Brain microvascular endothelial cell (primary cell): ENCODE measurements at regions not wholly inside any gene's neighbourhood (a gene's known extent, or its start where the extent isn't known, plus 50 kb on each side); places are given as distances from the start of the nearest gene placed in this dataset.

Source experiments
- DNase-seq: peaks from one replicate; pipeline ENCODE4 v3.0.0-alpha.2; 2020
- H3K27ac ChIP-seq: fragments of 250-450 bp; sonication (Bioruptor Pico); 2 replicates; pipeline ENCODE4 v1.5.1; 2020; ENCODE audit warnings: mild to moderate bottlenecking, moderate library complexity
- H3K27me3 ChIP-seq: fragments of 250-450 bp; sonication (Bioruptor Pico); replicated peaks from 2 replicates; pipeline ENCODE4 v1.5.1; 2020; ENCODE audit warnings: mild to moderate bottlenecking
- H3K36me3 ChIP-seq: fragments of 250-450 bp; sonication (Bioruptor Pico); replicated peaks from 2 replicates; pipeline ENCODE4 v1.5.1; 2020; ENCODE audit warnings: mild to moderate bottlenecking
- H3K4me3 ChIP-seq: 2 replicates; pipeline ENCODE4 v1.5.1; 2011; ENCODE audit warnings: low read depth, mild to moderate bottlenecking, control low read depth, low read length, moderate library complexity
- CTCF ChIP-seq: IDR thresholded peaks from 2 replicates; pipeline ENCODE4 v1.5.1; 2011; ENCODE audit warnings: low read depth, mild to moderate bottlenecking, moderate library complexity, low read length, control low read depth, inconsistent platforms; ENCODE audit errors: missing control alignments
- in situ Hi-C: cut with HindIII; loops from 2 replicates; pipeline ENCODE4 v1.10.0; 2017; ENCODE audit warnings: low sequenced_read_pairs, low pct_ligation_motif_present

GRCh38 chr7:145193951-145194350 lies 358.1 kb upstream of the TPK1 start:
- DNase-seq, result no peak
- in situ Hi-C loops, result no loop called here
- Histone ChIP-seq H3K36me3 (no peaks in the 10 kb centered on the region), H3K27me3 (no peaks in the 10 kb centered on the region), H3K4me3 (no peak overlapping the region), H3K27ac (no peak overlapping the region)
- no peak for TF ChIP-seq CTCF

- Histone ChIP-seq H3K36me3 (no peaks in the 10 kb centered on the region), H3K27ac (no peak overlapping the region), H3K27me3 (no peaks in the 10 kb centered on the region), H3K4me3 (no peak overlapping the region)
- no peak for TF ChIP-seq CTCF
- DNase-seq, result no peak
- in situ Hi-C loops, result no loop called here
Measured at GRCh38 chr7:145184956-145185355, 349.1 kb upstream of the TPK1 start.

GRCh38 chr7:145183069-145183468 lies 347.2 kb upstream of the TPK1 start:
- H3K27me3 ChIP-seq, result no peaks in the 10 kb centered on the region
- H3K27ac ChIP-seq, result no peak overlapping the region
- no peak overlapping the region for H3K4me3 ChIP-seq
- no peak for TF ChIP-seq CTCF
- in situ Hi-C loops, result no loop called here
- no peak for DNase-seq
- H3K36me3 ChIP-seq, result no peaks in the 10 kb centered on the region

GRCh38 chr7:145175366-145175765 lies 339.5 kb upstream of the TPK1 start:
- Histone ChIP-seq H3K4me3 (no peak overlapping the region), H3K27ac (no peak overlapping the region), H3K36me3 (no peaks in the 10 kb centered on the region), H3K27me3 (no peaks in the 10 kb centered on the region)
- no peak for TF ChIP-seq CTCF
- in situ Hi-C loops, result no loop called here
- DNase-seq, result no peak

GRCh38 chr7:145169908-145170307 lies 334.1 kb upstream of the TPK1 start:
- TF ChIP-seq CTCF, result no peak
- no peak for DNase-seq
- Histone ChIP-seq H3K4me3 (no peak overlapping the region), H3K27me3 (no peaks in the 10 kb centered on the region), H3K27ac (no peak overlapping the region), H3K36me3 (no peaks in the 10 kb centered on the region)
- in situ Hi-C loops, result no loop called here

- in situ Hi-C loops, result no loop called here
- Histone ChIP-seq H3K27ac (no peak overlapping the region), H3K36me3 (no peaks in the 10 kb centered on the region), H3K27me3 (no peaks in the 10 kb centered on the region), H3K4me3 (no peak overlapping the region)
- no peak for DNase-seq
- no peak for TF ChIP-seq CTCF
Measured at GRCh38 chr7:145168879-145169278, 333.0 kb upstream of the TPK1 start.
